Cardiac fibroblast (primary cell): ENCODE measurements at regions not wholly inside any gene's neighbourhood (a gene's known extent, or its start where the extent isn't known, plus 50 kb on each side); places are given as distances from the start of the nearest gene placed in this dataset.
A peak's percentile ranks its signal among the peaks of the same experiment; 100 is the strongest.
"Not testable (repeated sequence)": the region's sequence is repeated elsewhere in the genome, so short reads cannot be mapped to it uniquely, and the experiment has no call there.

Experiments
- DNase-seq, 2 donors: peaks; one replicate each; pipeline versions ENCODE4 v3.0.0 to v3.0.0-alpha.2; 2010; ENCODE audit warnings: low read depth in 2 of 2
- H3K4me3 ChIP-seq, 2 donors: replicated peaks in 1 of 2; 1 replicate in 1 of 2; 2 replicates in 1 of 2; pipeline ENCODE4 v1.5.1; 2011; ENCODE audit warnings: low read depth in 2 of 2, low read length in 2 of 2, mild to moderate bottlenecking in 2 of 2, moderate library complexity in 1 of 2

- H3K4me3 ChIP-seq, DNase-seq: not testable (repeated sequence)
Observed at GRCh38 chr18:14606546-14606945, 63.1 kb upstream of the POTEC start.

GRCh38 chr18:14607360-14607759, 64.0 kb upstream of the POTEC start:
- not testable (repeated sequence) for DNase-seq, H3K4me3 ChIP-seq

GRCh38 chr18:14612422-14612821, 69.0 kb upstream of the POTEC start:
- not testable (repeated sequence) for DNase-seq, H3K4me3 ChIP-seq

GRCh38 chr18:14614485-14614884, 71.1 kb upstream of the POTEC start:
- not testable (repeated sequence) for H3K4me3 ChIP-seq, DNase-seq

- not testable (repeated sequence) for H3K4me3 ChIP-seq, DNase-seq
Observed at GRCh38 chr18:14627336-14627735, 83.9 kb upstream of the POTEC start.

GRCh38 chr18:14628323-14628978, 85.1 kb upstream of the POTEC start:
- not testable (repeated sequence) for DNase-seq, H3K4me3 ChIP-seq

GRCh38 chr18:14628979-14629325, 85.6 kb upstream of the POTEC start:
- H3K4me3 ChIP-seq, DNase-seq: not testable (repeated sequence)

- DNase-seq, H3K4me3 ChIP-seq: not testable (repeated sequence)
Observed at GRCh38 chr18:14632976-14633375, 89.6 kb upstream of the POTEC start.

GRCh38 chr18:14638008-14638407, 94.6 kb upstream of the POTEC start:
- DNase-seq, H3K4me3 ChIP-seq: not testable (repeated sequence)

- H3K4me3 ChIP-seq, DNase-seq: not testable (repeated sequence)
Observed at GRCh38 chr18:14641121-14641520, 97.7 kb upstream of the POTEC start.

GRCh38 chr18:14643715-14644290, 100.4 kb upstream of the POTEC start:
- not testable (repeated sequence) for DNase-seq, H3K4me3 ChIP-seq

- not testable (repeated sequence) for H3K4me3 ChIP-seq, DNase-seq
Observed at GRCh38 chr18:14693051-14693450, 54.9 kb upstream of the ANKRD30B start.

- DNase-seq = peak in 1 of 2 donors; percentile 1
- not testable (repeated sequence) for H3K4me3 ChIP-seq
Observed at GRCh38 chr18:14693882-14694281, 54.1 kb upstream of the ANKRD30B start.

GRCh38 chr18:14698006-14698405, 50.0 kb upstream of the ANKRD30B start:
- DNase-seq, H3K4me3 ChIP-seq: not testable (repeated sequence)
